ENCODE measurements at regions not wholly inside any gene's neighbourhood (a gene's known extent, or its start where the extent isn't known, plus 50 kb on each side); places are given as distances from the start of the nearest gene placed in this dataset.
A peak's percentile ranks its signal among the peaks of the same experiment; 100 is the strongest.

DNA sequence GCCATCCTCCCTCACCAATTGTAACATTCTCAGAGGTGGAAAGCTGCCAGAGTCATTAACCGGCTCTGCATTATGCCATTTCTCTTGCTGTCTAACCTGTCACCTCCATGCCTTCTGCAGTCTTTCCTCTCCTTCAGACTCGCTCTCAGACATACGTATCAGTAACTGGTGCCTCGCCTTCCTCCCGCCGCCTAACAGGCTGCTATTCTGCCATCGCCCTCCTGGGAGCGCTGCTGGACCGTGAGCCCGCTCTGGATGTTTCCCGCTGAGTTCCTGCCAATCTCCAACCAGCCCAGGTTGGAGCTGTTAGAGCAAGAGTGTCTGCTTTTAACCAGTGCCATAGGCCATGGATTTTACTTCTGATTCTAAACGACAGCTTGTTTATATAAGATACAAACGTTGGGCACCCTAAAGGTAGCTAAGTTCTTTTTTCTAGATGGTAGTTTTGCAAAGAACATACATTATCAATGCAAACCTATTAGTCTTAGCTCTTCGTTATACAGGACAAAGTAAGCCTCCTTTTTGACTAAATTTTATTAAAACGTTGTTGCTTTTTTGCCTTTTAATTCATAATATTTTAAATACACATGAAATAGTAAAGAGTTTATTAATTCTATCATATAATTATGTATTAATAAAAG is 59.5 kb upstream of the NEIL3 start:
- no peaks in the 10 kb centered on the region for H3F3A ChIP-seq (ENCODE audit: low read depth)
- H3K79me2 ChIP-seq (ENCODE audit: insufficient read depth, low read length): no peaks in the 10 kb centered on the region
- no peaks in the 10 kb centered on the region for H3K9me2 ChIP-seq (replicated peaks; ENCODE audit: low read depth, low read length)
- H3K27me3 ChIP-seq (ENCODE audit: insufficient read depth, low read length, poor library complexity, severe bottlenecking): no peaks in the 10 kb centered on the region
- peak; percentile 99 for TF ChIP-seq CTCF (conservative IDR thresholded peaks at IDR 0.05; ENCODE audit: low read length)
- TF ChIP-seq EZH2phosphoT487 (IDR thresholded peaks at IDR 0.05; ENCODE audit: borderline replicate concordance): no peak
- H3K36me3 ChIP-seq (ENCODE audit: insufficient read depth, low read length): no peaks in the 10 kb centered on the region
- no peaks in the 10 kb centered on the region for H3K4me1 ChIP-seq (ENCODE audit: insufficient read depth, low read length, poor library complexity, severe bottlenecking)
- peak overlapping the region; percentile 86 for H2AFZ ChIP-seq (ENCODE audit: low read length)
- no peaks in the 10 kb centered on the region for H4K20me1 ChIP-seq (ENCODE audit: insufficient read depth, low read length, poor library complexity, severe bottlenecking)
- H3K9ac ChIP-seq (ENCODE audit: low read depth, low read length, poor library complexity, severe bottlenecking): no peak overlapping the region
- H3K4me3 ChIP-seq (ENCODE audit: low read length, poor library complexity, severe bottlenecking): no peak overlapping the region
- H3K4me2 ChIP-seq (ENCODE audit: low read depth, low read length, poor library complexity, severe bottlenecking): no peak overlapping the region
- no peaks in the 10 kb centered on the region for H3K9me3 ChIP-seq (ENCODE audit: insufficient read depth, low read depth, low read length)

DNA sequence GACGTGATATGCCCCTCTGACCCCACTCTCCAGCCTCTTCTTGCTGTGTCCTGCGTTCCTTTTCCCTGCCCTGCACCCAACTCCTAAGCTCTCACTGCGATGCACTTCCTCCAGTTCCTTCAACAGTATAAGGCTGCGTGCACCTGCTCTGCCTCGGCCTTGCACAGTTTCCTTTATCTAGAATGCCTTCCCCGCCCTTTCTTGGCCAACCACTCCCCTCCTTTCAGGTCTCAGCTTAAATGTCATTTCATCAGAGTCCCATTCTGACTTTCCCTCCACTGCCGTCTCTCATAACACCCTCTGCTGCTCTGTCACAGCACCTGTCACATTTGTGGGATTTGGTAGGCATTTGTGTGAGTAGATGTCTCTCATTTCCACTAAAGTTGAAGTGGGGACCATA is 58.4 kb upstream of the NEIL3 start:
- no peak overlapping the region for H3K9ac ChIP-seq (ENCODE audit: low read depth, low read length, poor library complexity, severe bottlenecking)
- H2AFZ ChIP-seq (ENCODE audit: low read length): no peak overlapping the region
- H3K36me3 ChIP-seq (ENCODE audit: insufficient read depth, low read length): no peaks in the 10 kb centered on the region
- no peaks in the 10 kb centered on the region for H3K9me2 ChIP-seq (replicated peaks; ENCODE audit: low read depth, low read length)
- no peaks in the 10 kb centered on the region for H3K9me3 ChIP-seq (ENCODE audit: insufficient read depth, low read depth, low read length)
- no peaks in the 10 kb centered on the region for H3K4me1 ChIP-seq (ENCODE audit: insufficient read depth, low read length, poor library complexity, severe bottlenecking)
- H3K4me2 ChIP-seq (ENCODE audit: low read depth, low read length, poor library complexity, severe bottlenecking): no peak overlapping the region
- no peaks in the 10 kb centered on the region for H4K20me1 ChIP-seq (ENCODE audit: insufficient read depth, low read length, poor library complexity, severe bottlenecking)
- H3K27me3 ChIP-seq (ENCODE audit: insufficient read depth, low read length, poor library complexity, severe bottlenecking): no peaks in the 10 kb centered on the region
- no peak overlapping the region for H3K4me3 ChIP-seq (ENCODE audit: low read length, poor library complexity, severe bottlenecking)
- TF ChIP-seq EZH2phosphoT487 (IDR thresholded peaks at IDR 0.05; ENCODE audit: borderline replicate concordance) (no peak), CTCF (conservative IDR thresholded peaks at IDR 0.05; ENCODE audit: low read length) (no peak)
- H3K79me2 ChIP-seq (ENCODE audit: insufficient read depth, low read length): no peaks in the 10 kb centered on the region
- no peaks in the 10 kb centered on the region for H3F3A ChIP-seq (ENCODE audit: low read depth)

GRCh38 chr4:177255359-177255758 is 54.3 kb upstream of the NEIL3 start:
- no peaks in the 10 kb centered on the region for H3K9me2 ChIP-seq (replicated peaks; ENCODE audit: low read depth, low read length)
- TF ChIP-seq CTCF (conservative IDR thresholded peaks at IDR 0.05; ENCODE audit: low read length) (no peak), EZH2phosphoT487 (IDR thresholded peaks at IDR 0.05; ENCODE audit: borderline replicate concordance) (no peak)
- H3K9me3 ChIP-seq (ENCODE audit: insufficient read depth, low read depth, low read length): no peaks in the 10 kb centered on the region
- H3K4me2 ChIP-seq (ENCODE audit: low read depth, low read length, poor library complexity, severe bottlenecking): no peak overlapping the region
- H3K27me3 ChIP-seq (ENCODE audit: insufficient read depth, low read length, poor library complexity, severe bottlenecking): no peaks in the 10 kb centered on the region
- H4K20me1 ChIP-seq (ENCODE audit: insufficient read depth, low read length, poor library complexity, severe bottlenecking): no peaks in the 10 kb centered on the region
- H3K4me1 ChIP-seq (ENCODE audit: insufficient read depth, low read length, poor library complexity, severe bottlenecking): no peaks in the 10 kb centered on the region
- no peaks in the 10 kb centered on the region for H3F3A ChIP-seq (ENCODE audit: low read depth)
- no peak overlapping the region for H2AFZ ChIP-seq (ENCODE audit: low read length)
- H3K36me3 ChIP-seq (ENCODE audit: insufficient read depth, low read length): no peaks in the 10 kb centered on the region
- no peaks in the 10 kb centered on the region for H3K79me2 ChIP-seq (ENCODE audit: insufficient read depth, low read length)
- no peak overlapping the region for H3K4me3 ChIP-seq (ENCODE audit: low read length, poor library complexity, severe bottlenecking)
- no peak overlapping the region for H3K9ac ChIP-seq (ENCODE audit: low read depth, low read length, poor library complexity, severe bottlenecking)

All from Loucy (cell line).